Breast epithelium (tissue), 3 donors: ENCODE measurements at regions not wholly inside any gene's neighbourhood (a gene's known extent, or its start where the extent isn't known, plus 50 kb on each side); places are given as distances from the start of the nearest gene placed in this dataset.

Experiments used
- POLR2A ChIP-seq: fragments of 450-650 bp; IDR thresholded peaks from one replicate; pipeline ENCODE4 v1.6.1; 2016; ENCODE audit warnings: antibody characterized with exemption, mild to moderate bottlenecking, moderate library complexity
- POLR2AphosphoS5 ChIP-seq, 3 donors: sonication (generic); formaldehyde crosslinking; IDR thresholded peaks; one replicate each; pipeline ENCODE4 v1.6.1; 2017; ENCODE audit warnings: antibody characterized with exemption in 3 of 3
- TF ChIP-seq, protein P1 (sequence below), 3 donors: fragments of 450-650 bp; IDR thresholded peaks; one replicate each; pipeline ENCODE4 v1.5.1; 2016 to 2017; ENCODE audit warnings: antibody characterized with exemption in 3 of 3, mild to moderate bottlenecking in 3 of 3, moderate library complexity in 3 of 3

DNA sequence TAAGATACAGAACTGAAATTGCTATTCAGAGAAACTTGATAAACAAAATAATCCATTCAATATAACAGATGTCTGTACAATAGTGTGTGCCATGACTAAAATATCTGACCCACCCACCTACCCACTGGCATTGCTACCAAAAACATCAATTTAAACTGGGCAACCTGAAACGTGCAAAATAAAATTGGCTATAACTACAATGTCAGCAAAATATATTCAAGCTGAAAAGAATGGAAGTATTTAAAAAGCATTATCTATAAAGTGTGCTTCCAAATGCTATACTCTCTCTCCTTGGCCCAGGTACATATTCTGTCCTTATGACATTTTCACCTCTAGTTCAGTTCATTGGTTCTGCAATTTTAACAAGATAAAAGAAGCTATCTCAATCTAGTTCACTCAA, 379.6 kb upstream of the ATP11B start:
- TF ChIP-seq, protein P1, sequence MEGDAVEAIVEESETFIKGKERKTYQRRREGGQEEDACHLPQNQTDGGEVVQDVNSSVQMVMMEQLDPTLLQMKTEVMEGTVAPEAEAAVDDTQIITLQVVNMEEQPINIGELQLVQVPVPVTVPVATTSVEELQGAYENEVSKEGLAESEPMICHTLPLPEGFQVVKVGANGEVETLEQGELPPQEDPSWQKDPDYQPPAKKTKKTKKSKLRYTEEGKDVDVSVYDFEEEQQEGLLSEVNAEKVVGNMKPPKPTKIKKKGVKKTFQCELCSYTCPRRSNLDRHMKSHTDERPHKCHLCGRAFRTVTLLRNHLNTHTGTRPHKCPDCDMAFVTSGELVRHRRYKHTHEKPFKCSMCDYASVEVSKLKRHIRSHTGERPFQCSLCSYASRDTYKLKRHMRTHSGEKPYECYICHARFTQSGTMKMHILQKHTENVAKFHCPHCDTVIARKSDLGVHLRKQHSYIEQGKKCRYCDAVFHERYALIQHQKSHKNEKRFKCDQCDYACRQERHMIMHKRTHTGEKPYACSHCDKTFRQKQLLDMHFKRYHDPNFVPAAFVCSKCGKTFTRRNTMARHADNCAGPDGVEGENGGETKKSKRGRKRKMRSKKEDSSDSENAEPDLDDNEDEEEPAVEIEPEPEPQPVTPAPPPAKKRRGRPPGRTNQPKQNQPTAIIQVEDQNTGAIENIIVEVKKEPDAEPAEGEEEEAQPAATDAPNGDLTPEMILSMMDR (IDR thresholded peaks at IDR 0.05) = no peak
- no peak for TF ChIP-seq POLR2A
- no peak for TF ChIP-seq POLR2AphosphoS5 (IDR thresholded peaks at IDR 0.05)
